ENCODE measurements at regions not wholly inside any gene's neighbourhood (a gene's known extent, or its start where the extent isn't known, plus 50 kb on each side); places are given as distances from the start of the nearest gene placed in this dataset.

GRCh38 chr10:131629026-131629770 lies 271.6 kb upstream of the PPP2R2D start:
- TF ChIP-seq NBN (conservative IDR thresholded peaks at IDR 0.05) (no peak), SAFB2 (CRISPR knock-in tag; IDR thresholded peaks at IDR 0.05; ENCODE audit: borderline replicate concordance, low read depth) (no peak), ZNF670 (CRISPR knock-in tag; IDR thresholded peaks at IDR 0.05; ENCODE audit: borderline replicate concordance) (no peak), ZNF44 (CRISPR knock-in tag; IDR thresholded peaks at IDR 0.05) (no peak), JDP2 (CRISPR knock-in tag; IDR thresholded peaks at IDR 0.05; ENCODE audit: borderline replicate concordance) (no peak), TOE1 (CRISPR knock-in tag; IDR thresholded peaks at IDR 0.05) (no peak), ZNF709 (CRISPR knock-in tag; IDR thresholded peaks at IDR 0.05) (no peak), ZNF589 (CRISPR knock-in tag; conservative IDR thresholded peaks at IDR 0.05) (no peak)
- TF ChIP-seq, protein P1, sequence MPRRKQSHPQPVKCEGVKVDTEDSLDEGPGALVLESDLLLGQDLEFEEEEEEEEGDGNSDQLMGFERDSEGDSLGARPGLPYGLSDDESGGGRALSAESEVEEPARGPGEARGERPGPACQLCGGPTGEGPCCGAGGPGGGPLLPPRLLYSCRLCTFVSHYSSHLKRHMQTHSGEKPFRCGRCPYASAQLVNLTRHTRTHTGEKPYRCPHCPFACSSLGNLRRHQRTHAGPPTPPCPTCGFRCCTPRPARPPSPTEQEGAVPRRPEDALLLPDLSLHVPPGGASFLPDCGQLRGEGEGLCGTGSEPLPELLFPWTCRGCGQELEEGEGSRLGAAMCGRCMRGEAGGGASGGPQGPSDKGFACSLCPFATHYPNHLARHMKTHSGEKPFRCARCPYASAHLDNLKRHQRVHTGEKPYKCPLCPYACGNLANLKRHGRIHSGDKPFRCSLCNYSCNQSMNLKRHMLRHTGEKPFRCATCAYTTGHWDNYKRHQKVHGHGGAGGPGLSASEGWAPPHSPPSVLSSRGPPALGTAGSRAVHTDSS (CRISPR knock-in tag; conservative IDR thresholded peaks at IDR 0.05): no peak
- TF ChIP-seq, protein P2, sequence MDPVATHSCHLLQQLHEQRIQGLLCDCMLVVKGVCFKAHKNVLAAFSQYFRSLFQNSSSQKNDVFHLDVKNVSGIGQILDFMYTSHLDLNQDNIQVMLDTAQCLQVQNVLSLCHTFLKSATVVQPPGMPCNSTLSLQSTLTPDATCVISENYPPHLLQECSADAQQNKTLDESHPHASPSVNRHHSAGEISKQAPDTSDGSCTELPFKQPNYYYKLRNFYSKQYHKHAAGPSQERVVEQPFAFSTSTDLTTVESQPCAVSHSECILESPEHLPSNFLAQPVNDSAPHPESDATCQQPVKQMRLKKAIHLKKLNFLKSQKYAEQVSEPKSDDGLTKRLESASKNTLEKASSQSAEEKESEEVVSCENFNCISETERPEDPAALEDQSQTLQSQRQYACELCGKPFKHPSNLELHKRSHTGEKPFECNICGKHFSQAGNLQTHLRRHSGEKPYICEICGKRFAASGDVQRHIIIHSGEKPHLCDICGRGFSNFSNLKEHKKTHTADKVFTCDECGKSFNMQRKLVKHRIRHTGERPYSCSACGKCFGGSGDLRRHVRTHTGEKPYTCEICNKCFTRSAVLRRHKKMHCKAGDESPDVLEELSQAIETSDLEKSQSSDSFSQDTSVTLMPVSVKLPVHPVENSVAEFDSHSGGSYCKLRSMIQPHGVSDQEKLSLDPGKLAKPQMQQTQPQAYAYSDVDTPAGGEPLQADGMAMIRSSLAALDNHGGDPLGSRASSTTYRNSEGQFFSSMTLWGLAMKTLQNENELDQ (CRISPR knock-in tag; IDR thresholded peaks at IDR 0.05; ENCODE audit: borderline replicate concordance): no peak
- no peak for FAIRE-seq
- Histone ChIP-seq H3K9ac (ENCODE audit: insufficient read depth, low read depth, low read length) (no peak overlapping the region), H3K27me3 (ENCODE audit: control insufficient read depth in 1 of 2, insufficient read depth in 2 of 2, low read length in 2 of 2) (no peaks in the 10 kb centered on the region; a peak in 1 of 5 replicates), H3K4me3 (replicated peaks in 1 of 3; ENCODE audit: insufficient read depth in 1 of 3, low read depth in 2 of 3, low read length in 3 of 3) (no peak overlapping the region), H3K4me1 (ENCODE audit: insufficient read depth, low read length) (peaks cover 10% of the 10 kb centered on the region), H3K9me3 (ENCODE audit: low read length) (no peaks in the 10 kb centered on the region; the same call in 1 of the 2 replicates), H3K36me3 (replicated peaks in 1 of 2; ENCODE audit: control insufficient read depth in 1 of 2, insufficient read depth in 2 of 2, low read length in 2 of 2) (no peaks in the 10 kb centered on the region), H3K79me2 (ENCODE audit: insufficient read depth, low read length) (no peaks in the 10 kb centered on the region), H3K27ac (ENCODE audit: extremely low read length, insufficient read depth, low read length) (no peak overlapping the region), H3K4me2 (ENCODE audit: low read depth, low read length) (no peak overlapping the region), H4K20me1 (ENCODE audit: insufficient read depth, low read length) (no peaks in the 10 kb centered on the region), H2AFZ (ENCODE audit: low read length) (no peak overlapping the region)
- 0% methylated on average over 4 of the region's 4 CpGs for WGBS (ENCODE audit: low lambda C conversion rate)
- ATAC-seq: no peak
- intact Hi-C loops (cut with micrococcal nuclease; ENCODE audit: unreplicated experiment): no loop called here
- ChIA-PET CTCF (ENCODE audit: low intra/inter-chr PET ratio, low total read pairs) (no interaction called here), POLR2A (no interaction called here)
- in situ Hi-C loops (cut with HindIII; ENCODE audit: extremely low pct_ligation_motif_present, low pct_unique_long_range_greater_than_20kb): no loop called here
- no TSS peak for BruUV-seq (replicated peaks)
- no peak for DNase-seq (ENCODE audit: low spot score)
